ENCODE measurements at regions not wholly inside any gene's neighbourhood (a gene's known extent, or its start where the extent isn't known, plus 50 kb on each side); places are given as distances from the start of the nearest gene placed in this dataset.
A peak's percentile ranks its signal among the peaks of the same experiment; 100 is the strongest.

DNA sequence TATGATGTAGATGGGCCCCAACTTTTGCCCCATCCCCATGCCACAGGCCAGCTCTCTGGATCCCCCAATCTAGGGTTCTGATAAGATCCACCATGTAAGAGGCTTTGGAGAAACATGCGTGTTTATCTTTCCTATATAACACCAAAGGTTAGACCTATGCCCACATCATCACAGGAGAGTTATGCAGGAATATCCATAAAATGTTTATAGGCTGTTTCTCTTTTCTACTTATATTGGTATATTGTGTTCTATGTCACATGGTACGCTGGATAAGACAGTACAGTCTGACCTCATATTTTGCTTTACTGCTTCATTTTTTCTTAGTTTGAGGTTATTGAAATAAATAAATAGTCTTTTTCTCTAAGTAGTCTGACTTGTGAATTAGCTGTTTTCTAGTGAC is 1013.9 kb upstream of the GYPC start:
- TF ChIP-seq, protein P1, sequence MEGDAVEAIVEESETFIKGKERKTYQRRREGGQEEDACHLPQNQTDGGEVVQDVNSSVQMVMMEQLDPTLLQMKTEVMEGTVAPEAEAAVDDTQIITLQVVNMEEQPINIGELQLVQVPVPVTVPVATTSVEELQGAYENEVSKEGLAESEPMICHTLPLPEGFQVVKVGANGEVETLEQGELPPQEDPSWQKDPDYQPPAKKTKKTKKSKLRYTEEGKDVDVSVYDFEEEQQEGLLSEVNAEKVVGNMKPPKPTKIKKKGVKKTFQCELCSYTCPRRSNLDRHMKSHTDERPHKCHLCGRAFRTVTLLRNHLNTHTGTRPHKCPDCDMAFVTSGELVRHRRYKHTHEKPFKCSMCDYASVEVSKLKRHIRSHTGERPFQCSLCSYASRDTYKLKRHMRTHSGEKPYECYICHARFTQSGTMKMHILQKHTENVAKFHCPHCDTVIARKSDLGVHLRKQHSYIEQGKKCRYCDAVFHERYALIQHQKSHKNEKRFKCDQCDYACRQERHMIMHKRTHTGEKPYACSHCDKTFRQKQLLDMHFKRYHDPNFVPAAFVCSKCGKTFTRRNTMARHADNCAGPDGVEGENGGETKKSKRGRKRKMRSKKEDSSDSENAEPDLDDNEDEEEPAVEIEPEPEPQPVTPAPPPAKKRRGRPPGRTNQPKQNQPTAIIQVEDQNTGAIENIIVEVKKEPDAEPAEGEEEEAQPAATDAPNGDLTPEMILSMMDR (IDR thresholded peaks at IDR 0.05; ENCODE audit: insufficient read depth, low read depth, low read length, missing control alignments) = no peak
- DNase-seq (ENCODE audit: low read depth) = no peak
- H3K4me3 ChIP-seq (ENCODE audit: low read depth, low read length) = peak overlapping the region; percentile 59

DNA sequence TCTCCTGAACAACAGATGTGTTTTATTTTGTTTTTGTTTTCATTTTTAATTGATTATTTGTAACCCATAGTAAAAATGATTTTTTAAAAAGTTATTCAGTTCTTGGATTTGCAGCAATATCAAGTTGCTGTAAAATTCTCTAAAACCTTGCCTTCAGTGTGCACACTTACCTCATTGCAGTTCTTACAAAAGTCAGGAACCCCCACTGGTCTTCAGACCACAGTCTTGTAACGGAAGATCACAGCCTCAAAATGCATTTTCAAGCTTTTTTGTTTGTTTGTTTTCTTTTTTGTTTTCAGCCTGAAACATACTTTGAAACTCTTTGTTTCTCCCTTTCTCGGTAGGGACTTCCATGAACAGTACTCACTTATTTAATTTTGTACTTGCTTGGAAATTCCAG is 1012.8 kb upstream of the GYPC start:
- TF ChIP-seq, protein P1 (IDR thresholded peaks at IDR 0.05; ENCODE audit: insufficient read depth, low read depth, low read length, missing control alignments) = no peak
- DNase-seq (ENCODE audit: low read depth) = peak; percentile 73
- peak overlapping the region; percentile 59 for H3K4me3 ChIP-seq (ENCODE audit: low read depth, low read length)

DNA sequence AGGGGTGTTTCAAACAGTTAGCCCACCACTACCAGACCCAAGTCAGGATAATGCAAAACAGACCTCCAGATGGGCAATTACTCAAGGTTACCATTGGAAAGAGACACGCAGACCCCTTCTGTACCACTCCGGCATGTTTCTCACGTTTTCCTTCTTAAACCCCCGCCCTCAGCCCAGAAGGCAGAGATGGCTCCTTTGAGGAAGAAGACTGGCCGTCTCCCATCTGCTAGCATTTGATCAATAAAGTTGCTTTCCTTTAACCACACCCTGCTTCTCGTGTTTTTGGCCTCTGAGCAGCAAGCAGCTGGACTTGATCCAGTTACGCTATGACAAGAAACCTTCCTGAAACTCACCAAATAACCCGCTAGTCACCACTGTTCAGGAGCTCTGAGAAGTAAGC is 1012.4 kb upstream of the GYPC start:
- DNase-seq (ENCODE audit: low read depth) = peak; percentile 94
- peak overlapping the region; percentile 59 for H3K4me3 ChIP-seq (ENCODE audit: low read depth, low read length)
- TF ChIP-seq, protein P1 (IDR thresholded peaks at IDR 0.05; ENCODE audit: insufficient read depth, low read depth, low read length, missing control alignments) = no peak

DNA sequence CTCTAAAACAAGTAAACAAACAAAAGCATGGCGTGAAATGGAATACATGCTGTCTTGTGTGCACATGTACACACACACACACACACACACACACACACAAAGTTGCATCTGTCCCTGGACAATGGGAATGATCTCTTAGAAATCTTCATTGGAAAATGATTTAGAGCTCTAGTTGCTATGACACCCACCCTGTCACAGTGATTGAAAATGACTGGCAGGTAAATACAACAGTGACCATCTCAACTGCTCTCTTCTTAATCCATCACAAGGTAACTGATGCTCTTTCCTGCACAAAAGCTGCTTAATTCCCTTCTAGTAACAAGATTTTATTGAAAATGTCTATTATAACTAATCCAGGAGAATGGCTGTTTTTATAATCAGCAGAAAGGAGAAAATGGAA is 1011.7 kb upstream of the GYPC start:
- TF ChIP-seq, protein P1 (IDR thresholded peaks at IDR 0.05; ENCODE audit: insufficient read depth, low read depth, low read length, missing control alignments) = no peak
- H3K4me3 ChIP-seq (ENCODE audit: low read depth, low read length) = peak overlapping the region; percentile 59
- peak; percentile 35 for DNase-seq (ENCODE audit: low read depth)

- no peak for DNase-seq (ENCODE audit: low read depth)
- no peak overlapping the region for H3K4me3 ChIP-seq (ENCODE audit: low read depth, low read length)
- TF ChIP-seq, protein P1 (IDR thresholded peaks at IDR 0.05; ENCODE audit: insufficient read depth, low read depth, low read length, missing control alignments) = no peak
These were observed 1003.7 kb upstream of the GYPC start for GRCh38 chr2:125652280-125652679.

DNA sequence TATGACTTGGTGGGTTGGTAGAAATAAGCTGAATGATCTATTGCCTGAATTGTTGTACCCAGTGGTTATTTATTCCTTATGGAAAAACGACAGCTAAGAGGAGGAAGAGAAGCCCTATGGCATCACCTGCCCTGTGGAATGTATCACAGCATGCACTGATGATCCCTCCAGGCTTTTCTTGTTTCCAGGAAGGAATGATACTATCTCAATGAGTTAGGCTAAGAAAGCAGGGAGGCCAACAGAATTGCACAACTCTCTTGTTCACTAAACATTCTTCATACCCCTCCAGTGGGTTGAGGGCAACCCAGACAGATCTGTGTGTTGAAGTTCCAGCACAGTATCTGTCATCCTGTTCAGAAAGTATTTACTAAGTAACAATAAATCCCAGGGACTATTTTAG is 1001.7 kb upstream of the GYPC start:
- TF ChIP-seq, protein P1 (IDR thresholded peaks at IDR 0.05; ENCODE audit: insufficient read depth, low read depth, low read length, missing control alignments) = no peak
- no peak overlapping the region for H3K4me3 ChIP-seq (ENCODE audit: low read depth, low read length)
- no peak for DNase-seq (ENCODE audit: low read depth)

- no peak for DNase-seq (ENCODE audit: low read depth)
- TF ChIP-seq, protein P1 (IDR thresholded peaks at IDR 0.05; ENCODE audit: insufficient read depth, low read depth, low read length, missing control alignments) = peak; percentile 12
These were observed 999.8 kb upstream of the GYPC start for GRCh38 chr2:125656190-125656589.

More at GRCh38 chr2:125656190-125656589, 999.8 kb upstream of the GYPC start:
- no peak overlapping the region for H3K4me3 ChIP-seq (ENCODE audit: low read depth, low read length)

Measured in GM12865 (cell line).